IMR-90 (cell line): ENCODE measurements at regions not wholly inside any gene's neighbourhood (a gene's known extent, or its start where the extent isn't known, plus 50 kb on each side); places are given as distances from the start of the nearest gene placed in this dataset.

Experiments
- ATAC-seq: fragments of 200-7000 bp; cut with Tn5 transposase; 2 replicates; pipeline ENCODE4 v1.9.1; 2020; ENCODE audit warnings: low read depth, mild to moderate bottlenecking, moderate library complexity
- BruUV-seq: library from RNA; stranded (reverse); fragments of 400-500 nt; replicated peaks from 2 replicates; lab custom pipeline; 2021; lab: Mats Ljungman, UMichigan
- CTCF ChIA-PET: fragments of 300-600 bp; formaldehyde crosslinking; extraction: SDS; loops from one replicate; lab custom pipeline; 2021; ENCODE audit warnings: antibody characterized with exemption; lab: Yijun Ruan, JAX
- POLR2A ChIA-PET: fragments of 300-600 bp; sonication (Branson Sonifier 250); formaldehyde crosslinking; loops from one replicate; lab custom pipeline; 2022; ENCODE audit warnings: antibody characterized with exemption; ENCODE audit not compliant: unreplicated experiment; lab: Charles Lee
- DNase-seq: peaks from one replicate; pipeline ENCODE4 v3.0.0; 2013
- H2AFZ ChIP-seq: replicated peaks from 2 replicates; pipeline ENCODE3; 2013; ENCODE audit warnings: low read length, mild to moderate bottlenecking; ENCODE audit not compliant: poor library complexity
- H2AK5ac ChIP-seq: 2 replicates; pipeline ENCODE4 v1.6.1; 2013; ENCODE audit warnings: low read depth, low read length, inconsistent platforms
- H2AK9ac ChIP-seq: replicated peaks from 2 replicates; pipeline ENCODE3; 2013; ENCODE audit warnings: mild to moderate bottlenecking, low read depth, low read length, moderate library complexity; ENCODE audit not compliant: poor library complexity
- H2BK120ac ChIP-seq: 2 replicates; pipeline ENCODE4 v1.6.1; 2013; ENCODE audit warnings: low read depth, low read length, inconsistent platforms
- H2BK15ac ChIP-seq: 3 replicates; pipeline ENCODE4 v1.6.1; 2013; ENCODE audit warnings: low read depth, low read length, inconsistent platforms
- H2BK20ac ChIP-seq: 2 replicates; pipeline ENCODE4 v1.6.1; 2013; ENCODE audit warnings: low read depth, mild to moderate bottlenecking, inconsistent platforms, low read length, moderate library complexity
- H2BK5ac ChIP-seq: 2 replicates; pipeline ENCODE4 v1.6.1; 2013; ENCODE audit warnings: mild to moderate bottlenecking, low read depth, low read length, inconsistent platforms; ENCODE audit not compliant: poor library complexity, severe bottlenecking
- H3K14ac ChIP-seq: replicated peaks from 2 replicates; pipeline ENCODE4 v1.6.1; 2013; ENCODE audit warnings: low read depth, low read length, inconsistent platforms
- H3K18ac ChIP-seq: 2 replicates; pipeline ENCODE4 v1.6.1; 2013; ENCODE audit warnings: low read depth, low read length, control low read depth
- H3K23ac ChIP-seq: 2 replicates; pipeline ENCODE4 v1.6.1; 2013; ENCODE audit warnings: low read depth, low read length, inconsistent platforms
- H3K27ac ChIP-seq: 2 replicates; pipeline ENCODE4 v1.5.1; 2013; ENCODE audit warnings: mild to moderate bottlenecking, control low read depth, low read length; ENCODE audit not compliant: insufficient read depth
- H3K27me3 ChIP-seq: 2 replicates; pipeline ENCODE4 v1.6.1; 2013; ENCODE audit warnings: low read length; ENCODE audit not compliant: control insufficient read depth, insufficient read depth
- H3K36me3 ChIP-seq: 2 replicates; pipeline ENCODE4 v1.6.1; 2013; ENCODE audit warnings: low read length, mixed read lengths; ENCODE audit not compliant: control insufficient read depth, insufficient read depth
- H3K4ac ChIP-seq: 2 replicates; pipeline ENCODE4 v1.6.1; 2013; ENCODE audit warnings: low read depth, low read length, inconsistent platforms
- H3K4me1 ChIP-seq: 2 replicates; pipeline ENCODE4 v1.6.1; 2013; ENCODE audit warnings: low read length, mixed read lengths; ENCODE audit not compliant: control insufficient read depth, insufficient read depth
- H3K4me2 ChIP-seq: 2 replicates; pipeline ENCODE4 v1.6.1; 2013; ENCODE audit warnings: low read depth, mild to moderate bottlenecking, control low read depth, low read length, moderate library complexity
- H3K4me3 ChIP-seq: 2 replicates; pipeline ENCODE4 v1.5.1; 2013; ENCODE audit warnings: low read depth, mild to moderate bottlenecking, control low read depth, low read length, moderate library complexity; ENCODE audit not compliant: insufficient read depth
- H3K56ac ChIP-seq: 2 replicates; pipeline ENCODE4 v1.6.1; 2013; ENCODE audit warnings: low read length, inconsistent platforms; ENCODE audit not compliant: insufficient read depth; ENCODE audit errors: extremely low read depth
- H3K79me1 ChIP-seq, 2 experiments: 2 replicates each; pipeline ENCODE4 v1.6.1; 2013; ENCODE audit warnings: low read length in 2 of 2, inconsistent platforms in 1 of 2, low read depth in 1 of 2
- H3K9ac ChIP-seq: 2 replicates; pipeline ENCODE4 v1.6.1; 2013; ENCODE audit warnings: low read depth, low read length, control low read depth
- H3K9me1 ChIP-seq: 2 replicates; pipeline ENCODE4 v1.6.1; 2013; ENCODE audit warnings: low read length, inconsistent platforms; ENCODE audit not compliant: insufficient read depth
- H3K9me3 ChIP-seq: 2 replicates; pipeline ENCODE4 v1.6.1; 2013; ENCODE audit warnings: low read length; ENCODE audit not compliant: control insufficient read depth, insufficient read depth
- H4K20me1 ChIP-seq: 2 replicates; pipeline ENCODE4 v1.6.1; 2013; ENCODE audit warnings: low read length, inconsistent platforms; ENCODE audit not compliant: insufficient read depth
- H4K5ac ChIP-seq: 2 replicates; pipeline ENCODE4 v1.6.1; 2013; ENCODE audit warnings: mild to moderate bottlenecking, low read depth, low read length, control low read depth
- H4K8ac ChIP-seq, 2 experiments: 2 replicates each; pipeline ENCODE4 v1.6.1; 2013; ENCODE audit warnings: low read depth in 2 of 2, low read length in 2 of 2, control low read depth in 1 of 2, inconsistent platforms in 1 of 2
- H4K91ac ChIP-seq: 2 replicates; pipeline ENCODE4 v1.6.1; 2013; ENCODE audit warnings: low read depth, low read length, inconsistent platforms; ENCODE audit not compliant: insufficient read depth
- BHLHE40 ChIP-seq: fragments of 150-350 bp; IDR thresholded peaks from 2 replicates; pipeline ENCODE4 v1.6.1; 2016; ENCODE audit warnings: mild to moderate bottlenecking, low read depth, low read length
- ELK1 ChIP-seq: fragments of 150-350 bp; IDR thresholded peaks from 2 replicates; pipeline ENCODE4 v1.6.1; 2016; ENCODE audit warnings: low read depth, mild to moderate bottlenecking, low read length, moderate library complexity, borderline replicate concordance
- FOS ChIP-seq: fragments of 150-350 bp; IDR thresholded peaks from 2 replicates; pipeline ENCODE4 v1.6.1; 2016; ENCODE audit warnings: low read depth, low read length
- MAFK ChIP-seq: IDR thresholded peaks from 2 replicates; pipeline ENCODE4 v1.6.1; 2012; ENCODE audit warnings: low read depth, low read length, improper control_type of control experiment
- MAZ ChIP-seq: IDR thresholded peaks from 2 replicates; pipeline ENCODE4 v1.6.1; 2012; ENCODE audit warnings: low read depth, mild to moderate bottlenecking, low read length, improper control_type of control experiment, moderate library complexity, borderline replicate concordance
- MXI1 ChIP-seq: IDR thresholded peaks from 2 replicates; pipeline ENCODE4 v1.6.1; 2012; ENCODE audit warnings: low read depth, mild to moderate bottlenecking, low read length, moderate library complexity, borderline replicate concordance
- NFE2L2 ChIP-seq: fragments of 150-350 bp; IDR thresholded peaks from 2 replicates; pipeline ENCODE4 v1.6.1; 2016; ENCODE audit warnings: low read depth, mild to moderate bottlenecking, low read length
- POLR2A ChIP-seq: IDR thresholded peaks from 2 replicates; pipeline ENCODE4 v1.6.1; 2012; ENCODE audit warnings: mild to moderate bottlenecking, low read depth, low read length
- RAD21 ChIP-seq: IDR thresholded peaks from 2 replicates; pipeline ENCODE4 v1.6.1; 2012; ENCODE audit warnings: low read length, improper control_type of control experiment
- RCOR1 ChIP-seq: IDR thresholded peaks from 2 replicates; pipeline ENCODE4 v1.6.1; 2012; ENCODE audit warnings: mild to moderate bottlenecking, low read length, improper control_type of control experiment; ENCODE audit not compliant: insufficient replicate concordance
- RFX5 ChIP-seq: IDR thresholded peaks from 2 replicates; pipeline ENCODE4 v1.8.0; 2012; ENCODE audit warnings: low read depth, mild to moderate bottlenecking, low read length, moderate library complexity
- SMC3 ChIP-seq: fragments of 150-350 bp; IDR thresholded peaks from 2 replicates; pipeline ENCODE4 v1.6.1; 2016; ENCODE audit warnings: low read depth, mild to moderate bottlenecking, antibody characterized with exemption, low read length, moderate library complexity
- WGBS, 2 experiments: methylation state at CpG; one replicate each; pipeline versions ENCODE4 v1.1.5 to v1.1.7; 2013; ENCODE audit warnings: missing lambda C conversion rate in 2 of 2; ENCODE audit not compliant: insufficient read length in 1 of 2; ENCODE audit errors: extremely low coverage in 2 of 2; 5-methylcytosine and 5-hydroxymethylcytosine counted together
- dilution Hi-C: fragments of 300-500 bp; cut with HindIII; formaldehyde crosslinking; loops from one replicate; pipeline ENCODE4 v1.14.3; 2018; ENCODE audit warnings: low sequenced_read_pairs; ENCODE audit not compliant: unreplicated experiment
- in situ Hi-C: fragments of 300-500 bp; cut with MboI; formaldehyde crosslinking; loops from 3 replicates; pipeline ENCODE4 v1.14.3; 2019; ENCODE audit warnings: low sequenced_read_pairs, inconsistent platforms, mixed read lengths
- intact Hi-C: fragments of 100-400 bp; cut with micrococcal nuclease; formaldehyde crosslinking; loops from 2 replicates; pipeline ENCODE4 v1.10.0; 2022
- TF ChIP-seq, protein P1 (sequence below): fragments of 150-350 bp; IDR thresholded peaks from 2 replicates; pipeline ENCODE4 v1.6.1; 2017; ENCODE audit warnings: mild to moderate bottlenecking, antibody characterized with exemption, low read length, low read depth

GRCh38 chr2:215854008-215854407 lies 159.3 kb downstream of the MREG start:
- WGBS, 2 experiments: 100% methylated on average over 1 of the region's 2 CpGs; no CpG with 5 or more reads in 1 of the 2 experiments

More at GRCh38 chr2:215854008-215854407, 159.3 kb downstream of the MREG start:
- ATAC-seq: no peak
- no peak overlapping the region for H3K18ac ChIP-seq
- no peaks in the 10 kb centered on the region for H3K27me3 ChIP-seq
- no peak overlapping the region for H2AK5ac ChIP-seq
- no peak overlapping the region for H2BK15ac ChIP-seq
- no peak overlapping the region for H2BK120ac ChIP-seq
- H3K79me1 ChIP-seq: no peaks in the 10 kb centered on the region
- H3K27ac ChIP-seq: no peak overlapping the region
- ChIA-PET CTCF (no interaction called here), POLR2A (no interaction called here)
- no peak overlapping the region for H3K4me3 ChIP-seq
- no peaks in the 10 kb centered on the region; the same call in 1 of the 2 replicates for H3K9me1 ChIP-seq
- H2BK5ac ChIP-seq: no peak overlapping the region
- H4K8ac ChIP-seq: no peak overlapping the region
- no peaks in the 10 kb centered on the region for H3K36me3 ChIP-seq
- H3K4me1 ChIP-seq: peaks cover 6% of the 10 kb centered on the region
- no peak overlapping the region for H3K4ac ChIP-seq
- H4K91ac ChIP-seq: no peak overlapping the region
- H2BK20ac ChIP-seq: no peak overlapping the region
- intact Hi-C loops: no loop called here
- H3K4me2 ChIP-seq: no peak overlapping the region
- no peaks in the 10 kb centered on the region; the same call in 1 of the 2 replicates for H3K9me3 ChIP-seq
- no peak for DNase-seq
- H4K20me1 ChIP-seq: no peaks in the 10 kb centered on the region
- no peak overlapping the region for H3K56ac ChIP-seq
- no peak overlapping the region for H2AK9ac ChIP-seq
- no peak overlapping the region for H3K14ac ChIP-seq
- H3K9ac ChIP-seq: no peak overlapping the region
- no peak overlapping the region for H2AFZ ChIP-seq
- no TSS peak for BruUV-seq
- no peak for TF ChIP-seq RAD21
- no peak for TF ChIP-seq NFE2L2
- no peak for TF ChIP-seq FOS
- TF ChIP-seq POLR2A: no peak
- no peak for TF ChIP-seq RFX5
- no peak for TF ChIP-seq MAZ
- TF ChIP-seq ELK1: no peak
- TF ChIP-seq SMC3: no peak
- no peak for TF ChIP-seq BHLHE40
- no peak for TF ChIP-seq RCOR1
- no peak for TF ChIP-seq MXI1
- TF ChIP-seq, protein P1, sequence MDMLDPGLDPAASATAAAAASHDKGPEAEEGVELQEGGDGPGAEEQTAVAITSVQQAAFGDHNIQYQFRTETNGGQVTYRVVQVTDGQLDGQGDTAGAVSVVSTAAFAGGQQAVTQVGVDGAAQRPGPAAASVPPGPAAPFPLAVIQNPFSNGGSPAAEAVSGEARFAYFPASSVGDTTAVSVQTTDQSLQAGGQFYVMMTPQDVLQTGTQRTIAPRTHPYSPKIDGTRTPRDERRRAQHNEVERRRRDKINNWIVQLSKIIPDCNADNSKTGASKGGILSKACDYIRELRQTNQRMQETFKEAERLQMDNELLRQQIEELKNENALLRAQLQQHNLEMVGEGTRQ: no peak
- TF ChIP-seq MAFK: no peak
- H3K23ac ChIP-seq: no peak overlapping the region
- in situ Hi-C loops: no loop called here
- no peak overlapping the region for H4K5ac ChIP-seq
- dilution Hi-C loops: no loop called here
